Neural progenitor cell (in vitro differentiated cells): ENCODE measurements at regions not wholly inside any gene's neighbourhood (a gene's known extent, or its start where the extent isn't known, plus 50 kb on each side); places are given as distances from the start of the nearest gene placed in this dataset.
A peak's percentile ranks its signal among the peaks of the same experiment; 100 is the strongest.

Experiments
- DNase-seq: peaks from one replicate; pipeline ENCODE4 v3.0.0-alpha.2; 2016; ENCODE audit warnings: low spot score
- H2AFZ ChIP-seq: fragments of 200-600 bp; sonication (generic); replicated peaks from 2 replicates; pipeline ENCODE4 v1.6.1; 2016; ENCODE audit warnings: antibody characterized with exemption
- H3F3A ChIP-seq: fragments of 200-600 bp; sonication (generic); 2 replicates; pipeline ENCODE4 v1.6.1; 2016; ENCODE audit warnings: antibody characterized with exemption, low read depth
- H3K27ac ChIP-seq: fragments of 200-600 bp; sonication (generic); 2 replicates; pipeline ENCODE4 v1.5.1; 2016; ENCODE audit warnings: mild to moderate bottlenecking
- H3K27me3 ChIP-seq: fragments of 200-600 bp; sonication (generic); 2 replicates; pipeline ENCODE4 v1.6.1; 2016; ENCODE audit warnings: mild to moderate bottlenecking, moderate library complexity
- H3K36me3 ChIP-seq: fragments of 200-600 bp; sonication (generic); 2 replicates; pipeline ENCODE4 v1.5.1; 2016
- H3K4me1 ChIP-seq: fragments of 200-600 bp; sonication (generic); 2 replicates; pipeline ENCODE4 v1.6.1; 2016; ENCODE audit warnings: mixed run types
- H3K4me2 ChIP-seq: fragments of 200-600 bp; sonication (generic); 2 replicates; pipeline ENCODE4 v1.6.1; 2016
- H3K4me3 ChIP-seq: fragments of 200-600 bp; sonication (generic); 2 replicates; pipeline ENCODE4 v1.5.1; 2016
- H3K79me2 ChIP-seq: fragments of 200-600 bp; sonication (generic); 2 replicates; pipeline ENCODE4 v1.6.1; 2016; ENCODE audit warnings: low read depth
- H3K9ac ChIP-seq: fragments of 200-600 bp; sonication (generic); 2 replicates; pipeline ENCODE4 v1.6.1; 2016
- H3K9me3 ChIP-seq: fragments of 200-600 bp; sonication (generic); 2 replicates; pipeline ENCODE4 v1.5.1; 2016; ENCODE audit warnings: low read depth
- H4K20me1 ChIP-seq: fragments of 200-600 bp; sonication (generic); 2 replicates; pipeline ENCODE4 v1.6.1; 2016; ENCODE audit warnings: low read depth
- H3K27ac Mint-ChIP-seq: 3 replicates; pipeline ENCODE4 v1.8.0; 2021; ENCODE audit warnings: mixed read lengths
- H3K27me3 Mint-ChIP-seq: 2 replicates; pipeline ENCODE4 v1.8.0; 2022; ENCODE audit warnings: low read depth, mild to moderate bottlenecking, inconsistent platforms, moderate library complexity, mixed read lengths; ENCODE audit not compliant: insufficient read depth
- H3K36me3 Mint-ChIP-seq: 3 replicates; pipeline ENCODE4 v1.8.0; 2021; ENCODE audit warnings: mixed read lengths
- H3K4me1 Mint-ChIP-seq: 3 replicates; pipeline ENCODE4 v1.8.0; 2021; ENCODE audit warnings: mixed read lengths
- H3K4me3 Mint-ChIP-seq: 3 replicates; pipeline ENCODE4 v1.8.0; 2021; ENCODE audit warnings: mild to moderate bottlenecking, moderate library complexity, mixed read lengths
- H3K9me3 Mint-ChIP-seq: 3 replicates; pipeline ENCODE4 v1.8.0; 2020; ENCODE audit warnings: mixed read lengths
- EZH2 ChIP-seq: fragments of 200-600 bp; sonication (generic); IDR thresholded peaks from 2 replicates; pipeline ENCODE4 v1.6.1; 2017; ENCODE audit warnings: antibody characterized with exemption, mild to moderate bottlenecking, moderate library complexity
- EZH2phosphoT487 ChIP-seq: fragments of 200-600 bp; sonication (generic); IDR thresholded peaks from 2 replicates; pipeline ENCODE4 v1.6.1; 2017; ENCODE audit warnings: antibody characterized with exemption
- TF ChIP-seq, protein P1 (sequence below): fragments of 200-600 bp; sonication (generic); IDR thresholded peaks from 2 replicates; pipeline ENCODE4 v1.5.1; 2017; ENCODE audit warnings: antibody characterized with exemption, mild to moderate bottlenecking

DNA sequence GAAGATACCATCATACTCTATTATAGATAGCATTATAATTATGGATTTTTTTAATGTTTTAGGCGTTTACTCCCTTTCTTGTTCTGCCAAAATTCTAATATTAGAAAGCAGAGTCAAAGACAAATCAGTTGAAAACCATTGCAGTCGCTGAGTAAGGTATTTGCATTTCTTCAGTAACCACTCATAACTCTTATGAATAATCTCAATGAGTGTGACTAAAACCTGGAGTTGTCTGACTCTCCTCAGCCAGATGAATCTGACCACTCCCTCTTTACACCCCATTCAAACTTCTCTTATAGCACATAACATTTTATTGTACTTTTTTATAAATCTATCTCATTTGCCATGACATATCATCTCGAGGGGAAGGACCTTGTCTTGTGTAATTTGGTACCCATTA, 1006.5 kb downstream of the DIAPH3 start:
- Histone ChIP-seq H3K4me1 (no peaks in the 10 kb centered on the region), H3K4me2 (no peak overlapping the region), H3K4me3 (no peak overlapping the region), H3K79me2 (no peaks in the 10 kb centered on the region), H4K20me1 (no peaks in the 10 kb centered on the region), H3F3A (no peaks in the 10 kb centered on the region), H3K27ac (no peak overlapping the region), H2AFZ (no peak overlapping the region), H3K36me3 (no peaks in the 10 kb centered on the region), H3K9me3 (no peaks in the 10 kb centered on the region), H3K27me3 (no peaks in the 10 kb centered on the region), H3K9ac (no peak overlapping the region)
- Mint-ChIP-seq H3K27ac (no peak overlapping the region), H3K9me3 (peaks cover 10% of the 10 kb centered on the region), H3K36me3 (no peaks in the 10 kb centered on the region), H3K4me3 (no peak overlapping the region), H3K27me3 (no peaks in the 10 kb centered on the region), H3K4me1 (no peaks in the 10 kb centered on the region)
- TF ChIP-seq EZH2phosphoT487 = no peak
- no peak for TF ChIP-seq EZH2
- TF ChIP-seq, protein P1, sequence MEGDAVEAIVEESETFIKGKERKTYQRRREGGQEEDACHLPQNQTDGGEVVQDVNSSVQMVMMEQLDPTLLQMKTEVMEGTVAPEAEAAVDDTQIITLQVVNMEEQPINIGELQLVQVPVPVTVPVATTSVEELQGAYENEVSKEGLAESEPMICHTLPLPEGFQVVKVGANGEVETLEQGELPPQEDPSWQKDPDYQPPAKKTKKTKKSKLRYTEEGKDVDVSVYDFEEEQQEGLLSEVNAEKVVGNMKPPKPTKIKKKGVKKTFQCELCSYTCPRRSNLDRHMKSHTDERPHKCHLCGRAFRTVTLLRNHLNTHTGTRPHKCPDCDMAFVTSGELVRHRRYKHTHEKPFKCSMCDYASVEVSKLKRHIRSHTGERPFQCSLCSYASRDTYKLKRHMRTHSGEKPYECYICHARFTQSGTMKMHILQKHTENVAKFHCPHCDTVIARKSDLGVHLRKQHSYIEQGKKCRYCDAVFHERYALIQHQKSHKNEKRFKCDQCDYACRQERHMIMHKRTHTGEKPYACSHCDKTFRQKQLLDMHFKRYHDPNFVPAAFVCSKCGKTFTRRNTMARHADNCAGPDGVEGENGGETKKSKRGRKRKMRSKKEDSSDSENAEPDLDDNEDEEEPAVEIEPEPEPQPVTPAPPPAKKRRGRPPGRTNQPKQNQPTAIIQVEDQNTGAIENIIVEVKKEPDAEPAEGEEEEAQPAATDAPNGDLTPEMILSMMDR = no peak
- no peak for DNase-seq

- no peaks in the 10 kb centered on the region for H3K4me1 ChIP-seq
- H2AFZ ChIP-seq = no peak overlapping the region
- H3K9ac ChIP-seq = no peak overlapping the region
- H3K27ac ChIP-seq = no peak overlapping the region
- peaks cover 9% of the 10 kb centered on the region for H3K9me3 Mint-ChIP-seq
- H4K20me1 ChIP-seq = no peaks in the 10 kb centered on the region
- no peaks in the 10 kb centered on the region for H3K27me3 Mint-ChIP-seq
- H3K4me3 Mint-ChIP-seq = no peak overlapping the region
- no peaks in the 10 kb centered on the region for H3F3A ChIP-seq
- TF ChIP-seq EZH2phosphoT487 (no peak), EZH2 (no peak)
- TF ChIP-seq, protein P1 = no peak
- no peak for DNase-seq
- H3K36me3 Mint-ChIP-seq = no peaks in the 10 kb centered on the region
- H3K9me3 ChIP-seq = no peaks in the 10 kb centered on the region
- peaks cover 8% of the 10 kb centered on the region for H3K4me1 Mint-ChIP-seq
- no peaks in the 10 kb centered on the region for H3K27me3 ChIP-seq
- H3K4me2 ChIP-seq = no peak overlapping the region
- H3K36me3 ChIP-seq = no peaks in the 10 kb centered on the region
- H3K27ac Mint-ChIP-seq = no peak overlapping the region
- H3K79me2 ChIP-seq = no peaks in the 10 kb centered on the region
- H3K4me3 ChIP-seq = no peak overlapping the region
Observed at GRCh38 chr13:59166174-59166573, 997.6 kb downstream of the DIAPH3 start.

GRCh38 chr13:59172076-59172475, 991.7 kb downstream of the DIAPH3 start:
- Histone ChIP-seq H2AFZ (peak overlapping the region; percentile 68), H3K4me1 (no peaks in the 10 kb centered on the region), H3K4me3 (no peak overlapping the region), H3K79me2 (no peaks in the 10 kb centered on the region), H3K27me3 (no peaks in the 10 kb centered on the region), H3K9ac (no peak overlapping the region), H3K27ac (no peak overlapping the region), H4K20me1 (no peaks in the 10 kb centered on the region), H3K4me2 (no peak overlapping the region), H3K9me3 (no peaks in the 10 kb centered on the region), H3F3A (no peaks in the 10 kb centered on the region), H3K36me3 (no peaks in the 10 kb centered on the region)
- Mint-ChIP-seq H3K36me3 (no peaks in the 10 kb centered on the region), H3K9me3 (peaks cover 2% of the 10 kb centered on the region), H3K27me3 (no peaks in the 10 kb centered on the region), H3K4me1 (peaks cover 6% of the 10 kb centered on the region), H3K27ac (no peak overlapping the region), H3K4me3 (no peak overlapping the region)
- TF ChIP-seq, protein P1 = no peak
- TF ChIP-seq EZH2 (no peak), EZH2phosphoT487 (no peak)
- no peak for DNase-seq

DNA sequence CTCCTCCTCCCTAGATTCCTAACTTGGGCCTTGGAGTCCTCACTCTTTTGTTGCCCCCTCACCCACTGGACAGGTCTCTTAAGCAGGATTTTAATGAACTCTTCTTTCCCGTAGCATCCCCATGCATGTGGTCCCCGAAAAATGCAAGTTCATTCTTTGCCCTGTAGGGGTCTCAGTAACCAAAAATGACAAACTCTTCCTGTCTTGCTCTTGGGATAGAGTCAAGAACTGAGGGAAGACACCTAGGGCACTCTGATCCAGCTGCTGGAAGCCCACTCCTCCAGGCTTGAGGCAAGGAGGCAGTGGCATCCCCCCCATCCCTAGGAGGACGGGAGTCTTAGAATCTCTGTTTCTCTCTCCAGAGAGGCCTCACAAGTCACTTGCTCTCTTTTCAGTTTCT, 987.0 kb downstream of the DIAPH3 start:
- Histone ChIP-seq H3K9me3 (no peaks in the 10 kb centered on the region), H3K9ac (no peak overlapping the region), H3K4me2 (no peak overlapping the region), H3K79me2 (no peaks in the 10 kb centered on the region), H3F3A (no peaks in the 10 kb centered on the region), H3K4me1 (no peaks in the 10 kb centered on the region), H3K27ac (no peak overlapping the region), H3K27me3 (no peaks in the 10 kb centered on the region), H4K20me1 (no peaks in the 10 kb centered on the region), H3K36me3 (no peaks in the 10 kb centered on the region), H3K4me3 (no peak overlapping the region), H2AFZ (no peak overlapping the region)
- H3K36me3 Mint-ChIP-seq = no peaks in the 10 kb centered on the region
- no peak overlapping the region for H3K4me3 Mint-ChIP-seq
- no peaks in the 10 kb centered on the region for H3K9me3 Mint-ChIP-seq
- DNase-seq = no peak
- H3K4me1 Mint-ChIP-seq = no peaks in the 10 kb centered on the region
- TF ChIP-seq EZH2phosphoT487 (no peak), EZH2 (no peak)
- TF ChIP-seq, protein P1 = peak; percentile 26
- no peak overlapping the region for H3K27ac Mint-ChIP-seq
- H3K27me3 Mint-ChIP-seq = peaks cover 2% of the 10 kb centered on the region
